ENCODE measurements at regions not wholly inside any gene's neighbourhood (a gene's known extent, or its start where the extent isn't known, plus 50 kb on each side); places are given as distances from the start of the nearest gene placed in this dataset.

GRCh38 chr7:33762911-33763306 lies 142.4 kb upstream of the BMPER start (continued):
- TF ChIP-seq ZHX2 (IDR thresholded peaks at IDR 0.05; ENCODE audit: low read depth) (no peak), ZHX2 (CRISPR knock-in tag; IDR thresholded peaks at IDR 0.05; ENCODE audit: borderline replicate concordance) (no peak), ZNF589 (CRISPR knock-in tag; conservative IDR thresholded peaks at IDR 0.05) (no peak), PAF1 (CRISPR knock-in tag; IDR thresholded peaks at IDR 0.05) (no peak), ZNF362 (CRISPR knock-in tag; IDR thresholded peaks at IDR 0.05; ENCODE audit: borderline replicate concordance) (no peak)

GRCh38 chr7:33764752-33765451 lies 140.4 kb upstream of the BMPER start:
- Histone ChIP-seq H3K36me3 (replicated peaks in 1 of 2; ENCODE audit: control insufficient read depth in 1 of 2, insufficient read depth in 2 of 2, low read length in 2 of 2) (no peaks in the 10 kb centered on the region), H4K20me1 (ENCODE audit: insufficient read depth, low read length) (no peaks in the 10 kb centered on the region), H3K27me3 (ENCODE audit: control insufficient read depth in 1 of 2, insufficient read depth in 2 of 2, low read length in 2 of 2) (no peaks in the 10 kb centered on the region), H3K4me1 (ENCODE audit: insufficient read depth, low read length) (peaks cover 9% of the 10 kb centered on the region), H3K4me2 (ENCODE audit: low read depth, low read length) (peak overlapping the region; percentile 41), H2AFZ (ENCODE audit: low read length) (no peak overlapping the region), H3K9ac (ENCODE audit: insufficient read depth, low read depth, low read length) (no peak overlapping the region), H3K79me2 (ENCODE audit: insufficient read depth, low read length) (no peaks in the 10 kb centered on the region), H3K4me3 (replicated peaks in 1 of 3; ENCODE audit: insufficient read depth in 1 of 3, low read depth in 2 of 3, low read length in 3 of 3) (no peak overlapping the region), H3K9me3 (ENCODE audit: low read length) (no peaks in the 10 kb centered on the region), H3K27ac (ENCODE audit: extremely low read length, insufficient read depth, low read length) (no peak overlapping the region)
- ATAC-seq = no peak
- POLR2A ChIA-PET = no interaction called here
- FAIRE-seq = no peak
- CTCF ChIA-PET (ENCODE audit: low intra/inter-chr PET ratio, low total read pairs) = no interaction called here
- BruUV-seq (replicated peaks) = no TSS peak
- intact Hi-C loops (cut with micrococcal nuclease; ENCODE audit: unreplicated experiment) (no loop called here), in situ Hi-C loops (cut with HindIII; ENCODE audit: extremely low pct_ligation_motif_present, low pct_unique_long_range_greater_than_20kb) (no loop called here)
- 7% methylated on average over 7 of the region's 7 CpGs for WGBS (ENCODE audit: low lambda C conversion rate)
- peak; percentile 46 for DNase-seq (ENCODE audit: low spot score)
- TF ChIP-seq RFX3 (CRISPR knock-in tag; IDR thresholded peaks at IDR 0.05) (no peak), RXRB (CRISPR knock-in tag; IDR thresholded peaks at IDR 0.05; ENCODE audit: borderline replicate concordance) (no peak), ZNF251 (CRISPR knock-in tag; IDR thresholded peaks at IDR 0.05) (no peak), E2F5 (CRISPR knock-in tag; conservative IDR thresholded peaks at IDR 0.05) (no peak), YEATS4 (CRISPR knock-in tag; IDR thresholded peaks at IDR 0.05; ENCODE audit: borderline replicate concordance) (no peak), CREB3 (CRISPR knock-in tag; IDR thresholded peaks at IDR 0.05) (no peak), CENPBD1 (CRISPR knock-in tag; IDR thresholded peaks at IDR 0.05; ENCODE audit: borderline replicate concordance, low read depth) (no peak), CEBPB (IDR thresholded peaks at IDR 0.05; ENCODE audit: borderline replicate concordance, low read depth, low read length) (peak; percentile 65; the same call in 1 of the 2 replicates)

All from HepG2 (cell line).